ENCODE measurements at regions not wholly inside any gene's neighbourhood (a gene's known extent, or its start where the extent isn't known, plus 50 kb on each side); places are given as distances from the start of the nearest gene placed in this dataset.

- H3K36me3 ChIP-seq (ENCODE audit: control insufficient read depth, insufficient read depth, low read length), result no peaks in the 10 kb centered on the region
- H3K27me3 ChIP-seq (ENCODE audit: control insufficient read depth, insufficient read depth, low read length), result peaks cover 7% of the 10 kb centered on the region
- H3K4me3 ChIP-seq (ENCODE audit: low read depth, low read length), result no peak overlapping the region
- no peak for DNase-seq (ENCODE audit: low read depth)
- no peak for FAIRE-seq
- no peak for TF ChIP-seq CTCF (IDR thresholded peaks at IDR 0.05; ENCODE audit: insufficient read depth, low read length, severe bottlenecking)
Observed at GRCh38 chr11:110918351-110918750, 206.1 kb upstream of the ARHGAP20 start.

DNA sequence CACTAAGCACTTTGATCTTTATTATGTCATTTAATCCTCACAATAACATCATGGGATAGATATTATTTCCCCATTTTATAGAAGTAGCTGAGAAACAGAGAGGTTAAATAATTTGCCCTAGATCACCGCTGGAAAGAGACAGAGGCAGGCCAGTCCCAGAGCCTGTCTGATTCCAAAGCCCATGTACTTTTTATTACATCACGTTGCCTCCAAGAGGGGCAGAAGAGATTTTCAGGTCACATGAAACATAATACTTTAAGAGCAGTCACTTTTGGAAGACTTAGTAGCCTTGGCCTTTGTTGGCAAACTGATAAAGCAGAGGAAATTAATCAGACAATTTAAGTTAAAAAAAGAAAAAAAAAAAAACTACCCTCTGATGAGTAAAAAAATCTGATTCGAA, 200.2 kb upstream of the ARHGAP20 start:
- DNase-seq (ENCODE audit: low read depth) (no peak), FAIRE-seq (no peak)
- Histone ChIP-seq H3K36me3 (ENCODE audit: control insufficient read depth, insufficient read depth, low read length) (no peaks in the 10 kb centered on the region), H3K4me3 (ENCODE audit: low read depth, low read length) (no peak overlapping the region), H3K27me3 (ENCODE audit: control insufficient read depth, insufficient read depth, low read length) (peaks cover 6% of the 10 kb centered on the region)
- TF ChIP-seq CTCF (IDR thresholded peaks at IDR 0.05; ENCODE audit: insufficient read depth, low read length, severe bottlenecking), result no peak

- no peak for TF ChIP-seq CTCF (IDR thresholded peaks at IDR 0.05; ENCODE audit: insufficient read depth, low read length, severe bottlenecking)
- DNase-seq (ENCODE audit: low read depth), result no peak
- Histone ChIP-seq H3K4me3 (ENCODE audit: low read depth, low read length) (no peak overlapping the region), H3K27me3 (ENCODE audit: control insufficient read depth, insufficient read depth, low read length) (peaks cover 14% of the 10 kb centered on the region), H3K36me3 (ENCODE audit: control insufficient read depth, insufficient read depth, low read length) (no peaks in the 10 kb centered on the region)
- no peak for FAIRE-seq
Observed at GRCh38 chr11:110910384-110910783, 198.1 kb upstream of the ARHGAP20 start.

DNA sequence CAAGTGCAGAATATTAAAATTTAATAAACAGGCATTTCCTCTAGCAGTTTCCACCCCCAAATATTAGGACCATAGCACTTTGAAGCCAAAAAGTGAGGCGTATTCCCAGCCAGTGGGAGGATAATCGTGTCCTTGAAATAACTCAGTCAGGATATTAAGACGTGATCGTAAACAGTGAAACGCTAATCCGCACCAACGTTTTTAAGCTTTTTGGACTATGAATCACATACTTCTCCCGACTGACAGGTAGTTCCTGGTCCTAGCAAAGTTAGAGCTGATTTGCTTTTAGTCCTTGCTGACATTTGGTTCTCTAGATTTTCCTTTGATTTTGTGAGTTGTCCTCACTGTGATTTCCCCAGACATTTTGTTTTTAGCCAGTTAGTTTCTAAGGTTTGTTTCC, 197.1 kb upstream of the ARHGAP20 start:
- no peaks in the 10 kb centered on the region for H3K36me3 ChIP-seq (ENCODE audit: control insufficient read depth, insufficient read depth, low read length)
- H3K27me3 ChIP-seq (ENCODE audit: control insufficient read depth, insufficient read depth, low read length), result peaks cover 21% of the 10 kb centered on the region
- no peak for TF ChIP-seq CTCF (IDR thresholded peaks at IDR 0.05; ENCODE audit: insufficient read depth, low read length, severe bottlenecking)
- FAIRE-seq, result no peak
- DNase-seq (ENCODE audit: low read depth), result peak; percentile 73
- H3K4me3 ChIP-seq (ENCODE audit: low read depth, low read length), result no peak overlapping the region

DNA sequence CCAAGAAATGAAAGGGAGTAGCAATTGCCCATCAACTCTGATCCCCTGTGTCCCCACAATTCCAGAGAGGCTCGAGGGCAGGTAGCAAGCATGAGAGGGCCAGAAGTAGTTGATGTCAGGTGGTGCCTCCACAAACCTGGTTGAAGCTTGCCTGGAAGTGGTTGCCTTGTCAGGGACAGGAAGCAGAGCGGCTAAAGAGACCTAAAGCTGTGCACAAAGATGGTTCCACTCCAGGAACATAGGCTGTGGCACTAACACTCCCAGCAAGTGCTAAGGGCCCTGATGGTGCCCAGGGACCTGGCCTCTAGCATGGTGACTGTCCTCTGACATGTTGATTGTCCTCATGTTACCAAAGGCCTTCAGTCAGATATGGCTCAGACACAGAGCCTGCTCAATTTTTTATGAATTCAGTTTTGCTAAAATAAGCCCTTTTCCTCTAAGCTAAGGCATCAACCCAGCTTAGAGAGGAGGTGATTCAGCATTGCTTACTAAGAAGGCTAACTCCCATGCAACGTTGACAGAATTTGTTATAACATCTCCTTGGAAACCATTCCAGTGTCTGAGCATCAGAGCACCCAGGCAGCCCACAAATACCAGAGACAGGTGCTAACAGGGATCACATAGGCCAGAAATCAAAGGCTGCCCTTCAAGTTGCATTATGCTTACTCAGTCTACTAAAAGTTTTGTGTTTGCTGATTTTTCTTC, 196.3 kb upstream of the ARHGAP20 start:
- TF ChIP-seq CTCF (IDR thresholded peaks at IDR 0.05; ENCODE audit: insufficient read depth, low read length, severe bottlenecking), result no peak
- Histone ChIP-seq H3K36me3 (ENCODE audit: control insufficient read depth, insufficient read depth, low read length) (no peaks in the 10 kb centered on the region), H3K4me3 (ENCODE audit: low read depth, low read length) (no peak overlapping the region), H3K27me3 (ENCODE audit: control insufficient read depth, insufficient read depth, low read length) (peaks cover 23% of the 10 kb centered on the region)
- FAIRE-seq (no peak), DNase-seq (ENCODE audit: low read depth) (peak; percentile 97)

DNA sequence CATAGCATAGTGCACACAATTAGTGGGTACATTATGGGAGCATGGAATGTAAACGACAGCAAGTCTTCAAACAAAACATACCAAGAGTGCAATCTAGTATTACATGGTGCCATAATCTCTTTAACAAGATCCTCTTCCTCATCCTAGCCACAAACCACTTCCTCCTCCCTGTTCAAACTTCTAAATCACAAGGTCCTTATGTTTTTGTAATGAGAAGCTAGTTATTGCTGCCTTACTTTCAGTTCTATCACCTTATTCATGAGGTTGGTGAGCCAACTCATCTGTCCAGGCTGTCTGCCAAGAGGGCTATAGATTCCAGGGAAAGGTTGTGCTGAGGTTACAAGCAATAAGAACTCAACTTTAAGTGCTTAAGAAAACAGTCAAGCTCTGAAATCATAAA, 195.4 kb upstream of the ARHGAP20 start:
- peak; percentile 97 for DNase-seq (ENCODE audit: low read depth)
- peak; percentile 95 for FAIRE-seq

More for the DNA sequence above, 195.4 kb upstream of the ARHGAP20 start:
- no peaks in the 10 kb centered on the region for H3K36me3 ChIP-seq (ENCODE audit: control insufficient read depth, insufficient read depth, low read length)
- H3K4me3 ChIP-seq (ENCODE audit: low read depth, low read length), result no peak overlapping the region
- peaks cover 24% of the 10 kb centered on the region for H3K27me3 ChIP-seq (ENCODE audit: control insufficient read depth, insufficient read depth, low read length)
- TF ChIP-seq CTCF (IDR thresholded peaks at IDR 0.05; ENCODE audit: insufficient read depth, low read length, severe bottlenecking), result no peak

Measured in bronchial epithelial cell (primary cell).